ENCODE measurements at regions not wholly inside any gene's neighbourhood (a gene's known extent, or its start where the extent isn't known, plus 50 kb on each side); places are given as distances from the start of the nearest gene placed in this dataset.
"Not testable (repeated sequence)": the region's sequence is repeated elsewhere in the genome, so short reads cannot be mapped to it uniquely, and the experiment has no call there.

DNA sequence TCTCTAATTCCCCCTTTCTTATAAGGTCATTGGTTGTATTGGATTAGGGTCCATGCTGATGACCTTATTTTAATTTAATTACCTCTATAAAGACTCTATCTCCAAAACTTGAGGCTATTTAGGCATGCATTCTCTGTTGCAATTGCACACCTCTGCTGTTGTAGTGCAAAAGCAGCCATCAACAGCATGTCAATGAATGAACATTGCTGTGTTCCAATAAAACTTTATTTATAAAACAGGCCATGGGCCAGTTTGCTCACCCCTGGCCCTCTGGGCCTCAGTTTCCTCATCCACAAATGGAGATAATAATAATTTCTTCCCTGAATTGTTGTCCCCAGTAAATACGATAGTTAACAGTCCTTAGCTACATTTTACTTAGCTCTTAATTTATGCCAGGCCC is 100.4 kb upstream of the USP24 start:
- DNase-seq (ENCODE audit: low read depth in 3 of 3, low spot score in 2 of 3), result no peak

DNA sequence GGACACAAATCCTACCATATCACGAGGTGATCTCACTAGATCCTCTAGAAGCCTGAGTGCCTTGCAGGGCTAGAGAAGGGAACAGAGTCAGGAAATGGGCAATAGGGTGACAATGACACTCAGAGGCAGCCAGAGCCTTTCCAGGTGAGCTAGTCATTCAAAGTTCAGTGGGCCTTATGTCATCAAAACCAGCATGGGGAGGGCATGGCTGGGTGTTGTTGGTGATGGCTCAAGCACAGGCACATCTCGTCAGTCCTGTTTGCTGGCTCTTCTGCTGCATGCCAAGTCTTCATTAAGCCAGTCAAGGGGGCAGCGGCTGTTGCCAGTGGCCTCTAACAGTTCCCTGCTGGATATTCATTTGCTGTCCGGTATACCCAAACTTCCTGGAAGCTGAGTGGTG is 99.6 kb upstream of the USP24 start:
- no peak for DNase-seq (ENCODE audit: low read depth in 3 of 3, low spot score in 2 of 3)

DNA sequence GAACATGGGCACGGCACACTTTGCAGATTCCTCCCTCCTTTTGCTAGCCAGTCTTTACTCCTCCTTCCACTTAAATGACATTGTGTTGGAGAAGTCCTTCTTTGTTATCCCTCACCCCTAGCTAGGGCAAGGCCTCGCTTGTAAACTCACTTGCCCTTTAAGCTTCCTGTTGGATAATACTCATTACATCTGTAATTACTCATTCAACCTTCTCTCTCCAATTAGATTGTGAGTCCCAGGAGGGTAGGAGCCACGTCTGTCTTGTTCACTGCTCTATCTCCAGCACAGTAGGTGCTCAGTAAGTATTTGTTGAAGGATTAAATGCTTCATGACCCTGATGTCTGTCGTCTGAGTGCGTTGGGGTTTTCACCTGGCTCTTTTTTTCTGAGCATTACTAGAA is 98.7 kb upstream of the USP24 start:
- DNase-seq (ENCODE audit: low read depth in 3 of 3, low spot score in 2 of 3), result no peak

DNA sequence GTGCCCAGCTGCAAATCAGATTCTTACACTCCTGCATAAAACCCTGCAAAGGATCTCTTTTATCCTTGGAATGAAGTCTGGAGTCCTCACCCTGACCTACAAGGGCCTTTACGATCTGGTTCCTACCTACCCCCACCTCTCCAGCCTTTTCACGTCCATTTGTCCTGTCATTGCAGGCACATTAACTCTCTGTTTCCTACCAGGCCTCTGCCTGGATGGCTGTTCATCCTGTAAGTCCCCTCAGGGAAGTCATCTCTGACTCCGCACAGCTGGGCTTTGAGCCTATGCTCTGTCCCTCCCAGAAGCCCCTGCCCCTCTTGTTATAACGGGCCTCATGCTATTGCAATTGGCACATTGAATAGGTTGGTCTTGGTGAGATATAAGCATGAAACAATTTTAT is 96.8 kb upstream of the USP24 start:
- no peak for DNase-seq (ENCODE audit: low read depth in 3 of 3, low spot score in 2 of 3)

DNA sequence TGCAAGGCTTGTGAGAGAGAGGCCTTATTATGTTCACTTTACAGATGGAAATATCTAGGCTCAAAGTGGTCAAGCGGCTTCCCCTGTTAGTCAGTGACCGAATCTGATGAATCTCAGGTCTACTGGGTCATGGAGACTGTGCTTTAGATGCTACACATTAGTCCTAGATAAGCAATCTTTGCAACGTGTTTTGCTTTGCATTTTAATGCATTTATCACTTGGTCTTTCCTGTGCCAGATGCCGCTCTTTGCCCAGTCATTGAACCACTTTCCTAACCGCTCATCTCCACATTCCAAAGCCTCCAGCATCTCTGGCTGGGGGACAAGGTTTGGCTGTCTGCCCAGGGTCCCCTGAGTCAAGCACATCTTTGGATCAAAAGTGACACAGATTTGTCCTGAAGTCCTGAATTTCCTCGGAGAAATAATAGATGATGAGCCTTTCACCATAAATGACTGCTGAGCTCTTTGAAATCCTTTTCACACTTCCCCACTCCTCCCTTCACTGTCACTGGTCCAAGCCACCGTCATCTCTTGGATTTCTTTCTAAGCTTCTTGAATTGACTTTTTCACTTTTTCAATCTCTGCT is 96.0 kb upstream of the USP24 start:
- DNase-seq (ENCODE audit: low read depth in 3 of 3, low spot score in 2 of 3), result no peak

DNA sequence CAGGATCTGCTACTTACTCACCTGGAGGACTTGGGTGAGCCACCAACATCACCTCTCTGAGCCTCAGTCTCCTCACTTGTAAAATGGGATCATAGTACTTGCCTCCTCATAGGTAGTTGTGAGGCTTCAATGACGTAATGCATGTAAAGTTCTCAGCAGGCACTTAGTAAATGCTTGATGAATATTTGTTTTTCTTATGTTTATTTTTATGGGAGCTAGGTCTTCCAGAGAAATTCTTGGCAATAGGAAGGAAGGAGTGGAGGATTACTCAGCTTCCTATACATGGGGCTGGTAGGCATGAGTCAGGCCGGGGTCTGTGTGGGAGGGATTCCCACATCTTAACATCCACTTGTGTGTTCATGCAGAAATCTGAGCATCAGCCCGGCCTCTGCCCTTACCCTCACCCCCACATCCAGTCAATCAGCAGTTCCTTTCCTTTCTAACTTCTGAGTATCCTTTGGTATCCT is 95.4 kb upstream of the USP24 start:
- no peak for DNase-seq (ENCODE audit: low read depth in 3 of 3, low spot score in 2 of 3)

DNA sequence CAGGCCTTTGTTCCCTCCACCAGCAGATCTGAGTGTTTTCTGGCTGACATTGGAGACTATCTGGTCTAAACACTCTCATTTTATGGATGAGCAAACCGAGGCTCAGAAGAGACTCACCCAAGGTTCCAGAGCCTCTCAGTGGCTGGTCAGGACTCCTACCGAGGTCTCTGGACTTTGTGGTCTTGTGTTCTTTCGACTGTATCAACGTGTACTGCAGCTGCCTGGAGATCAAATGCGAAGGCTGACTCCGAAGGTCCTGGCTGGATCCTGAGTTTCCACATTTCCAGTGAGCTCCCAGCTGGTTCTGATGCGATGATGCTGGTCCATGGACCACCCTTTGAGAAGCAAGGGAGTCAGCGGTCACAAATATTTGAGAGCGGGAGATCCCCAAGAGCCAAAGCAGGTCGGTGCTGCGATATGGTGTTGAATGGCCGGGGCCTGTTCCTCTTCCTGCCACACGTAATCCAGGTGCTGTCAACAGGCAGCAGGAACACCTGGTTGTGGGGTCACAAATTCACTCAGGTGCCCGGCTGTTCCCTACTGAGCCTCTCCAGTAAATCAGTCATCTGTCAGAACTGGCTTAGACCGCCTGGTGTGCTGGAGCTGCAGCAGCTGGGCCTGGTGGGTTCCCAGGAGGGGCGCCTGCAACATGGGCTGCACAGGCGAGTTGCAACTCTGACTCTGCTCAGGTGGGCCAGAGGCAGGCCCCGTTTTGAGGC is 94.8 kb upstream of the USP24 start:
- DNase-seq (ENCODE audit: low read depth in 3 of 3, low spot score in 2 of 3), result no peak

DNA sequence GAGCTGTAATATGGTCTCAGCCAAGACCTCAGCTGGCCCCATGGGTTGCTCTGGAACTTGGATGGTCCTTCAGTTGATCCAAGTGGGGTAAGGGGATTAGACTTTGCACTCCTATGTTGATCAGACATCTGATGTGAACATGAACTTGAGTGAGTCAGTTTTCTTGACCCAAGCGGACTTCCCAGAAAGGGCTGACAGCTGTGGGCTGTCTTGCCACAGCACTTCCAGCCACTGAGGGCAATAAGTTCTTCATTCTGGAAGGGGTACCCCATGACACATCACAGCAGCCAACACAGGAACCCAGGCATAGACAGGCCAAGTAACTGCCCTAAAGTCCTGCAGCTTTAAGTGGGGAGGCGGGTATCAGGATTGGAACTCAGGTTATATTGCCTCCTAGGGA is 93.9 kb upstream of the USP24 start:
- no peak for DNase-seq (ENCODE audit: low read depth in 3 of 3, low spot score in 2 of 3)

DNA sequence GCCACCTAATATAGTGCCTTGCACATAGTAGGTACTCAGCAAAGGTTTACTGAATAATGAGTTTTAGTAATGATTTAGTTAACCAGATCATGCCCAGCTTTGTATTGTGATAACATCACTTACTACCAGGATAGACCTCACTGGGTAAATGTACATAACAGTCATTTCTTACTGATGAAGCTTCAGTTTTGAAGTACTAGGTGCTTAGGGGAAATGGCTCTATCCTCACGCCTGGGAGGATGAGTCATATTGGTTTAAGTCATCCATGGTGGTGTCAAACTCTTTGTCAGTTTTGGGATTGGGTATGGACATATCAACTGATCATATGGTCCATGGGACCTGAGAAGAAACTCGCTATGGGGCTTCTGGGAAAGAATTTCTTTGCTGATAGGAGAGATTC is 90.6 kb upstream of the USP24 start:
- DNase-seq (ENCODE audit: low read depth in 3 of 3, low spot score in 2 of 3), result no peak

DNA sequence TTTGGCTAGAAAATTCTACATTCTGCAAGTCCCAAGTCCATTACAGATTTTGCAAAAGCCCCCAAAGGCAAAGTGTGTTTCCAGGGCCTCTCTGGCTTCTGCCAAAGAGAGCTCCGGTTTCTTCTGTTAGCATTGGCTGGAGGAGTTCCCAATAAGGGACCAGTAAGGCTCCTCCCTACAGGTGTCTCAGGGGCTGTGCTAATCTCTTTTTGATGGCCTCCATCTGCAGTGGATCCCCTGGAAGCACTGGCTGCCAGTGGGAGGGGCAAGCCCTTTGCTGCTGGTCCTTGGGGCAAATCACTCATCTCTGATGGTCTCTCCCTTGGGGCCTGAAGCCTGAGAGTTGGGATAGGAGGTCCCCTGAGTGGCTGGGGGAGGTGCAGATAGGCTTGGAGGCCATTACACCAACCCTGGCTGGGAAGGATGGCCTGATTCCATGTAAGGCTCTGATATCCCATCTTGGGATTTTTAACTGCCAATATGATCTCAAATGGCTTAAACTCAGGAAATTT is 89.1 kb upstream of the USP24 start:
- no peak for DNase-seq (ENCODE audit: low read depth in 3 of 3, low spot score in 2 of 3)

DNA sequence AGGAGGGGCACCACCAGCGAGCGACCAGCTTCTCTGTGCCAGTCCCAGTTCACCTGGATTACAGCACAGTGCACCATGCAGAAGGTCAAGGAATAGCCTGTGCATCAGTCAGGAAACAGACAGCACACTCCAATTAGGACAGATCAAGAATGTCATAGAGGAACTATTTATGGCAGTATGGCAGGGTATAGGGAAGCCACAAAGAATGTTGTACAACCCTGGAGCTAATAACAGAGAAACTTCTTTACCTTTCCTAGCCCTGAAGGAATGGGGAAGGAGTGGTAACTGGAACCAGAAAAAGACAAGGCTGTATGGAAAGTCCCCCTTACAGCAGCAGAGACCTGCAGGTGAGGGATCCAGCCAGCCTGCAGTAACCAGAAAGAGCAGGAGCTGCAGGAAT is 87.8 kb upstream of the USP24 start:
- no peak for DNase-seq (ENCODE audit: low read depth in 3 of 3, low spot score in 2 of 3)

DNA sequence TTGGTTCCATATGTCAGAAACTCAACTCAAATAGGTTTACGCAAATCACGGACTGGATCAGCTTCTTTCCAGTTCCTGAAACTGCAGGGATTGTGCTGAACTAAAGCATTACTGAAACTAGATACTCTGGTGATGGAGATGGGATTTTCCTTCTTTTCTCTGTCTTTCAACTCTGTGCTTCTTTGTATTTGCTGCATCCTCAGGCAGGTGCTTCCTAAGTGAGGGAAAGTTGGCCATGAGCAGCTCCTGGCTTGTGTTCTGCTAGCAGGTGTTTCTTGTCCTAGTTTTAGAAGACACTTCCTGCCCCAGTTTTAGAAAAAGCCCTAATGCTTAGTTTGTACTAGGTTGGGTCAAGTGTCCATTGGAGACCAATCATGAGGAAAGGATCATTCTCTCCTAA is 86.7 kb upstream of the USP24 start:
- no peak for DNase-seq (ENCODE audit: low read depth in 3 of 3, low spot score in 2 of 3)

DNA sequence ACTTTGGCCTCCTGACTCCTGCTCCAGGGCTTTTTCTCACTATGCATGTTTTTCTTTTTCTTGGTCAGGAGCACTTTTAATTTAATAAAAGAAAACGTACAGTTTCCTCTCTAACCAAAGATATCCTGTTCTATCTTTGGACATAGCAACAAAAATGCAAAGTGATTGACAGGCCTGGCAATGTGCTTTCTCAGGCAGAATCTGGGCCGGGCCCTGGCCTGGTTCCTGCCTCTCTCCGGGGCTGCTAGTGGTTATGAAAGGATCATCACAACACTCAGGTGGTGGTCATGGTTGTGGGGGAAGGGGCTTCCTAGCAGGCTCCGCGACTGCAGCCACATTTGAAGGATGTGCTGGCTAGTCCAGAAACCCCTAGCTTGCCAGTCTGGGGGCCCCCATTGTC is 85.8 kb upstream of the USP24 start:
- no peak for DNase-seq (ENCODE audit: low read depth in 3 of 3, low spot score in 2 of 3)

DNA sequence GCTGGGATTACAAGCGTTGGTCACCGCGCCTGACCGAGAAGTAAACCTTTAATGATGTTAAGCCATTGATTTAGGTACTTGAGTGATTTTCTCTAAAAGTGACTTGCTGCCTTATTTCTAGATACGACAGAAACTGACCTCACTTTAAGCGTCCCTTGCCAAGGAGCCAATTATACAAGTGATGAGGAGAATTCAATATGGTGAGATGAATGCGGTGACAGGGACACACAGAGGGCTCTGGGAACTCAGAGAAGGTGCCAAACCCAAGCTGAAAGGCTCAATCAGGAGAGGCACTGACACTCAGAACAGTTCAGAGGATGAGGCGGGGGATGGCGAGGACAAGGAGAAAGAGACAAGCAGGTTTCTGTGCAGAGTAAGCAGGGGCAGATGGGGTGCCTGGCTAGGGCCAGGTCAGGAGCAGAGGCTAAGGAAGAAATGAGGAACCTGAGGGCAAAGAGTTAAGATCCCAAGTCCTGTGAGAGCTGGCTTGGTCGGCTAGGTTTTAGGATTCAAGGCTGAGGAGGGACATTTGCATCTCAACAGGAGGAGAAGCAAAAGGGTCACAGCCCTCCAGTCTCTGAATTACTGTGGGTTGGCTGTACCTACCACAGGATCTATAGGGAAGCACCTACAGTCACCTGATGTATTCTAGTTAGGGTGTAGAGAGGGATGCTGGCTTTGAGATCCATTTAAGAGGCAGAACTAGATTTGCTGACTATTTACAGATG is 83.2 kb upstream of the USP24 start:
- DNase-seq (ENCODE audit: low read depth in 3 of 3, low spot score in 2 of 3), result no peak

DNA sequence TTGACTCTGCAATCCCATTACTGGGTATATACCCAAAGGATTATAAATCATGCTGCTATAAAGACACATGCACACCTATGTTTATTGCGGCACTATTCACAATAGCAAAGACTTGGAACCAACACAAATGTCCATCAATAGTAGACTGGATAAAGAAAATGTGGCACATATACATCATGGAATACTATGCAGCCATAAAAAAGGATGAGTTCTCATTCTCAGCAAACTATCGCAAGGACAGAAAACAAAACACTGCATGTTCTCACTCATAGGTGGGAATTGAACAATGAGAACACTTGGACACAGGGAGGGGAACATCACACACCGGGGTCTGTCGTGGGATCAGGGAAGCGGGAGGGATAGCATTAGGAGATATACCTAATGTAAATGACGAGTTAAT is 81.1 kb upstream of the USP24 start:
- not testable (repeated sequence) for DNase-seq (ENCODE audit: low read depth in 3 of 3, low spot score in 2 of 3)

DNA sequence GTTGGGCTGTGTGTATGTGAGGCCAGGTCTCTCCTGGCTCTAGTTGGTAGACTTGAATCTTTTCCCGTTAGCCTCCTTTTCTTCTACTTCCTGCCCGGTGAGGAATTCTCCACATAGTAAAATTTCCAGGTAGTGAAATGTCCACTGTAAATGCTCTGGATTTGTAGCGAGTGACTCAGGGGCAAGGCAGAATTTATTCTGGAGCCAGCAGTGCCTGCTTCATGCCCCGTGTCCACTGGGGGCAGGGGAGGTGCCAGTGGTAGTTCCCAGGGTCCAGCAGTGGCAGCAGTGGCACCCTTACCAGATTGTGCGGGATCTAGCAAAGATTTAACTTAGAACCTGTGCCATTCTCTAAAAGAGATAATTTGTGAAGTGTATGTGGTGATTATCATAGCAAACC is 74.5 kb upstream of the USP24 start:
- DNase-seq (ENCODE audit: low read depth in 3 of 3, low spot score in 2 of 3), result no peak

DNA sequence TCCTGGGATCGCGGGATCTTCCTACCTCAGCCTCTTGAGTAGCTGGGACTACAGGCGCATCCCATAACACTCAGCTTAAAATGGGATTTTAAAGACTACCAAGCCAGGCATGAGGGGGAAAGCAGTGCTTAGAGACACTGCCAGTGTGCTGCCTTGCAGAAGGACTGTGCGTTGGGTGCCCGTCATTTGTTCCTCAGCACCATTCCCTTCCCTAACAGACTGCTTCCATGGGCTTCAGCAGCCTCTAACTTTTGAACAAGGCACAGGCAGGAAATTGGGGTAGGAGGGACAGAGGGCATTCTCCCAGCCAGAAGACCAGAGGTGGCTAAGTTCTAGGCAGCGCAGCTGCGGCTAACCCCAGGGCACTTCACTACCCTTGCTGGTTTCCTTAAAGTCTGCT is 73.9 kb upstream of the USP24 start:
- DNase-seq (ENCODE audit: low read depth in 3 of 3, low spot score in 2 of 3), result no peak

DNA sequence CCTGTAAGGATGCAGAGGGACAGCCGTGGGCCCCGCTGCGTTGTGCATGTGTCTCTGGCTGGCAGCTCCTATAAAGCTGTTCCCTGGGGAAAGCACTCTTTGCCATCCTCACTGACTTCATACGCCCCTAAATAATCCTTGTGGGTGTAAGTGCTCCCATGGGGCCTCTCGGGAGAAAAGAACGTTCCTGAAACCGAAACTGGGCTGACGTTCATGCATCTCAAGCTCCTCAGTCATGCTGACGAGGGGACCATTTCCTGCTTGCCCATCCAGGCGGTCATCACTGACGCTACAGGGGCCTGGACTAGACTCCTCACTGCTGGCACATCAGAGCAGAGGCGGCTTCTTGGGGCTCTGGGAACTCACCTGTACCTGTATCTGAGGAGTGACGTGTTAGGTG is 73.1 kb upstream of the USP24 start:
- no peak for DNase-seq (ENCODE audit: low read depth in 3 of 3, low spot score in 2 of 3)

DNA sequence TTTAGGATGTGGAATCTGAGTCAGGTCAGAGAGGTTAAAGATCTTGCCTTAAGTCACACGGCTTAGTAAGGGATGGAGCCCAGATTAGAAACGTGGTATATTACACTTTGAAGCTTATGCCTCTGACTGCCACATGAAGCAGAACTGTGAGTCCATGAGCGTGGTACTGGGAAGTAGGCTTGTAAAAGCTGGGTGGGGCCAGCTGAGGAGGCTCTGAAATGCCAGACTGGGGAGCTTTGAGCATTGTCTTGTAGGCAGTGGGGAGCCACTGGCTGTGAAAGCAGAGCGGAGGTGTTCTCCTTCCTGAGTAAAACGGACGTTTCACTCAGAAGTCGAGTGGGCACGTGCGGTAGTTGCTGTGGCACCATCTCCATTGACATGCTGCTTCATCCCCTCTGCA is 72.6 kb upstream of the USP24 start:
- DNase-seq (ENCODE audit: low read depth in 3 of 3, low spot score in 2 of 3), result no peak

DNA sequence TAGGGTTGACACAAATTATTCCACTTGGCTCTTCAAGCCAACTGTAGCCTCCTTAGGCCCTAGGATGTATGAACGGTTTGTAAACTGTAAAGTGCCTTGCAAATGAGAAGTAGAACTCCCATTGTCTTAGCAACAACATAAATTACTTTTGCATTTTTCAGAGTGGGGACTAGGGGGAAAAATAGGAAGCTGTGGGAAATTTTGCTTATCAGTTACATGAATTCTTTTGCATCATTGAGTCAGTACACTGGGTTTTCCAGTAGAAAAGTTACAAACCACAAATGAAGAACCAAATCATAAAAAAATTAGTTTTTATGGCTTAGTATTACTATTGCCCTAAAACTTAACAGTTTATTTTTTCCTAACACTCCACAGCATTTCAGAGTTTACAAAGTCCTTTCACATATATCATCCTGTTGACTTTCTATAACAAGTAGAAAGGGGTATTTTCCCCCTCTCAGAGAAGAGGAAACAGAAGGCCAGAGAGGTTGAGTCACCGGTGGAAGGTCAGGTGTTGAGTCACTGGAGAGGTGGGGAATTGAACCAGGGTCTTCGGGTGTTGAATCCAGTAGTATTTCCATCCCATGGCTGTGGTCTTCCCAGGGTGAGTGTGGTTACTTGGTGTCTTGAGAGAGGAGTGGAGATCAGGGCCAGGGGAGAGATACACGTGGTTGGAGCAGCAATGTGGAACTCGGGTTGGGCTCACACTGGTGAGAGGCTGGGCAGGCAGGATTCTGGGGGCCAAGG is 71.9 kb upstream of the USP24 start:
- no peak for DNase-seq (ENCODE audit: low read depth in 3 of 3, low spot score in 2 of 3)

DNA sequence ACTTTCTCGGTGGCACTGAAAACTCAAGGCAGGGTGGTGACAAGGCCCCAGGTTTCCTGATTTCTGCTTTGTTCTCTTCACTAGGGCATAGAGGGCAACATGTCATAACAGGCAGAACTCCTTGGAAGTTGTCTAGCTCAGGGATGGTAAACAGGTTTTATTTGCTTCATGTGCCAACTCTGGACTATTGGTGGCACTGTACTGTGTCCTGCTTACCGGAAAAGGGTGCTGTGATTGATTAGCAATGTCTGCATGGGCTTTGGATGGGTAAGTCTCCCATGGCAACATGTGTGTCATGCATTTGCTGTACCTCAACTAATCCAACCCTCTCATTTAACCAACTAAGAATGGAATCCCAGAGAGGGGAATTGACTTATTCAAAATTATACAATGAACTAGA is 70.7 kb upstream of the USP24 start:
- DNase-seq (ENCODE audit: low read depth in 3 of 3, low spot score in 2 of 3), result no peak

Data from right renal cortex interstitium (tissue), 3 donors.